Nephron (organoid): ENCODE measurements at regions not wholly inside any gene's neighbourhood (a gene's known extent, or its start where the extent isn't known, plus 50 kb on each side); places are given as distances from the start of the nearest gene placed in this dataset.

Experiments
- H3K27ac Mint-ChIP-seq, 3 experiments: 2 replicates each; pipeline ENCODE4 v1.8.0; 2020; ENCODE audit warnings: mixed read lengths in 3 of 3, mild to moderate bottlenecking in 2 of 3, moderate library complexity in 1 of 3
- H3K27me3 Mint-ChIP-seq: 2 replicates; pipeline ENCODE4 v1.8.0; 2021; ENCODE audit warnings: low read depth, mild to moderate bottlenecking, moderate library complexity, mixed read lengths
- H3K36me3 Mint-ChIP-seq: 2 replicates; pipeline ENCODE4 v1.8.0; 2020; ENCODE audit warnings: low read depth, mixed read lengths
- H3K4me1 Mint-ChIP-seq: 2 replicates; pipeline ENCODE4 v1.8.0; 2020; ENCODE audit warnings: mixed read lengths
- H3K4me3 Mint-ChIP-seq, 3 experiments: 2 replicates each; pipeline ENCODE4 v1.8.0; 2020; ENCODE audit warnings: mild to moderate bottlenecking in 3 of 3, mixed read lengths in 3 of 3, moderate library complexity in 2 of 3
- H3K9me3 Mint-ChIP-seq: 2 replicates; pipeline ENCODE4 v1.8.0; 2020; ENCODE audit warnings: mixed read lengths
- CTCF ChIP-seq, 3 experiments: fragments of 200-600 bp; sonication (generic); IDR thresholded peaks; one replicate each; pipeline ENCODE4 v1.5.0; 2021; ENCODE audit warnings: antibody characterized with exemption in 3 of 3; ENCODE audit not compliant: unreplicated experiment in 3 of 3

GRCh38 chr5:133905424-133905823, 63.0 kb downstream of the C5orf15 start:
- Mint-ChIP-seq H3K9me3 (no peaks in the 10 kb centered on the region), H3K36me3 (no peaks in the 10 kb centered on the region), H3K27me3 (peaks cover 25% of the 10 kb centered on the region), H3K4me1 (no peaks in the 10 kb centered on the region), H3K4me3 (no peak overlapping the region), H3K27ac (no peak overlapping the region)
- TF ChIP-seq CTCF (IDR thresholded peaks at IDR 0.05; ENCODE audit: unreplicated experiment in 3 of 3): no peak

GRCh38 chr5:133904641-133905040, 63.8 kb downstream of the C5orf15 start:
- Mint-ChIP-seq H3K27ac (no peak overlapping the region), H3K27me3 (peaks cover 26% of the 10 kb centered on the region), H3K36me3 (no peaks in the 10 kb centered on the region), H3K9me3 (no peaks in the 10 kb centered on the region), H3K4me3 (no peak overlapping the region), H3K4me1 (no peaks in the 10 kb centered on the region)
- no peak for TF ChIP-seq CTCF (IDR thresholded peaks at IDR 0.05; ENCODE audit: unreplicated experiment in 3 of 3)

GRCh38 chr5:133902511-133903118, 65.8 kb downstream of the C5orf15 start:
- no peaks in the 10 kb centered on the region for H3K36me3 Mint-ChIP-seq
- no peak overlapping the region for H3K4me3 Mint-ChIP-seq
- H3K27ac Mint-ChIP-seq: no peak overlapping the region
- TF ChIP-seq CTCF (IDR thresholded peaks at IDR 0.05; ENCODE audit: unreplicated experiment in 3 of 3): no peak
- H3K4me1 Mint-ChIP-seq: no peaks in the 10 kb centered on the region
- peaks cover 33% of the 10 kb centered on the region for H3K27me3 Mint-ChIP-seq
- H3K9me3 Mint-ChIP-seq: no peaks in the 10 kb centered on the region

- H3K9me3 Mint-ChIP-seq: no peaks in the 10 kb centered on the region
- TF ChIP-seq CTCF (IDR thresholded peaks at IDR 0.05; ENCODE audit: unreplicated experiment in 3 of 3): no peak
- no peak overlapping the region for H3K27ac Mint-ChIP-seq
- no peak overlapping the region for H3K4me3 Mint-ChIP-seq
- H3K27me3 Mint-ChIP-seq: peaks cover 52% of the 10 kb centered on the region
- no peaks in the 10 kb centered on the region for H3K36me3 Mint-ChIP-seq
- no peaks in the 10 kb centered on the region for H3K4me1 Mint-ChIP-seq
Measured at GRCh38 chr5:133900534-133901270, 67.7 kb downstream of the C5orf15 start.

GRCh38 chr5:133899506-133899905, 68.9 kb downstream of the C5orf15 start:
- no peak overlapping the region for H3K4me3 Mint-ChIP-seq
- no peak overlapping the region for H3K27ac Mint-ChIP-seq
- peaks cover 64% of the 10 kb centered on the region for H3K27me3 Mint-ChIP-seq
- H3K36me3 Mint-ChIP-seq: no peaks in the 10 kb centered on the region
- no peak for TF ChIP-seq CTCF (IDR thresholded peaks at IDR 0.05; ENCODE audit: unreplicated experiment in 3 of 3)
- H3K9me3 Mint-ChIP-seq: no peaks in the 10 kb centered on the region
- no peaks in the 10 kb centered on the region for H3K4me1 Mint-ChIP-seq

- Mint-ChIP-seq H3K27me3 (peaks cover 72% of the 10 kb centered on the region), H3K36me3 (no peaks in the 10 kb centered on the region), H3K9me3 (no peaks in the 10 kb centered on the region), H3K27ac (no peak overlapping the region), H3K4me3 (no peak overlapping the region), H3K4me1 (peaks cover 5% of the 10 kb centered on the region)
- TF ChIP-seq CTCF (IDR thresholded peaks at IDR 0.05; ENCODE audit: unreplicated experiment in 3 of 3): no peak
Measured at GRCh38 chr5:133898440-133898839, 70.0 kb downstream of the C5orf15 start.
